ENCODE measurements at regions not wholly inside any gene's neighbourhood (a gene's known extent, or its start where the extent isn't known, plus 50 kb on each side); places are given as distances from the start of the nearest gene placed in this dataset.

DNA sequence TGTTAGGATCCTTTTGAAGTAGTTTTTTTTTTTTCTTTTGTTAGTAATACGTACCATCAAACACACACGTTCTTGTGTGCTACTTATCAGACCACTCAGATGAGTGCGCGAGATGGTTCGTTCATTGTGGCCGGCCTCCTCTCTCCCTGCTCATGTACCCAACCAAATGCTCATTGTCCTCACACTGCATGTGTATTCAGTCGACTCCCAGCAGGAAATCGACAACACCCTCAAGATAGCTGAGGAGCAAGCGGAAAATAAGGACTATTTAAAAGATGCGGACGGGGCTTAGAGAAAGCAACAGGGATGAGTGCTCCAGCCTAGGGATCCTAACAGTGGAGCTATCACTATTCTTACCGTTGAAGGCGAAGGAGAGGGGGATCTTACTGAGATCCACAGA, 72.9 kb upstream of the GUCY1A1 start:
- TF ChIP-seq TAF1 (IDR thresholded peaks at IDR 0.05; ENCODE audit: low read depth, low read length) (no peak), POLR2A (IDR thresholded peaks at IDR 0.05; ENCODE audit: low read depth, low read length) (no peak), POU2F2 (IDR thresholded peaks at IDR 0.05; ENCODE audit: low read depth, low read length) (no peak), POLR2AphosphoS5 (IDR thresholded peaks at IDR 0.05; ENCODE audit: low read depth, low read length) (no peak)
